GM21825 (cell line): ENCODE measurements at regions not wholly inside any gene's neighbourhood (a gene's known extent, or its start where the extent isn't known, plus 50 kb on each side); places are given as distances from the start of the nearest gene placed in this dataset.
A peak's percentile ranks its signal among the peaks of the same experiment; 100 is the strongest.
"Not testable (repeated sequence)": the region's sequence is repeated elsewhere in the genome, so short reads cannot be mapped to it uniquely, and the experiment has no call there.

Source experiments
- ATAC-seq: cut with Tn5 transposase; IDR thresholded peaks from one replicate; pipeline ENCODE4 v1.9.1; 2021; ENCODE audit warnings: mild to moderate bottlenecking, moderate library complexity; ENCODE audit not compliant: unreplicated experiment

DNA sequence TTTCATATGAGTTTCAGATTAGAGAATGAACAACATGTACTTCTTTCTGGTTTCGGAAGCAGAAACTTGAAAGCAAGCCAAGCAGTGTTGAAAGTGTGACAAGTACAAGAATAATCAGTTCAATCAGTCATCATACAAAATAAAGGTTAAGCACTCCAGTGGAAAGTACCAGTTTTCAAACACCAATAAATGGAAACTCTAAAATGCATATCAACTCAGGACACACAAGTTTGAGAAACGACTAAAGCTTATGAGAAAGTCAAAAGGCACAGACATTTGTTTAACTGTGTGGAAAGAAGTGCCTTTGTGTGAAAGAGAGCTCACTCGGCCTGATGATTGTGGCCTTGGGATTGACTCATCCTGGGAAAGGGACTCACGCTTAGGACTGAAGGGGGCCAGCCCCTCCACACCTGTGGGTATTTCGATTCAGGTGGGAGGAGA lies 60.6 kb upstream of the AKR1C1 start:
- peak; percentile 72 for ATAC-seq

DNA sequence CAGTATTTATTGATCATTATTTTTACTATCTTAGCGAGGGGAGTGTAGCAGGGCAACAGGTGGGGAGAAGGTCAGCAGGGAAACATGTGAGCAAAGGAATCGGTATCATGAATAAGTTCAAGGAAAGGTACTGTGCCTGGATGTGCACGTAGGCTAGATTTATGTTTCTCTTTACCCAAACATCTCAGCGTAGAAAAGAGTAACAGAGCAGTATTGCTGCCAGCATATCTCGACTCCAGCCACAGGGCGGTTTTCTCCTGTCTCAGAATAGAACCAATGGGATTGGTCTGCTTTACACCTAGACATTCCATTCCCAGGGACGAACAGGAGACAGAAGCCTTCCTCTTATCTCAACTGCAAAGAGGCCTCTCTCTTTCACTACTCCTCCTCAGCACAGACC lies 60.1 kb upstream of the AKR1C1 start:
- ATAC-seq = not testable (repeated sequence)

DNA sequence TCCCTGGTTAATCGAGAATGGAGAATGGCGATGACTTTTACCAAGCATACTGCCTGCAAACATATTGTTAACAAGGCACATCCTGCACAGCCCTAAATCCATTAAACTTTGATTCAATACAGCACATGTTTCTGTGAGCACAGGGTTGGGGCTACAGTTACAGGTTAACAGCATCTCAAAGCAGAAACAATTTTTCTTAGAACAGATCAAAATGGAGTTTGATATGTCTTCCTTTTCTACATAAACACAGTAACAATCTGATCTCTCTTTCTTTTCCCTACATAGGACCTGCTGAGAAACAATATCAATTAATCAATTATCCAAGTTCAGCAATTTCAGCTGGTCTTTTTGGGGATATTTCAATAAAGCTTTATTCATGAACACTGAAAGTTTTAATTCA lies 59.5 kb upstream of the AKR1C1 start:
- not testable (repeated sequence) for ATAC-seq

DNA sequence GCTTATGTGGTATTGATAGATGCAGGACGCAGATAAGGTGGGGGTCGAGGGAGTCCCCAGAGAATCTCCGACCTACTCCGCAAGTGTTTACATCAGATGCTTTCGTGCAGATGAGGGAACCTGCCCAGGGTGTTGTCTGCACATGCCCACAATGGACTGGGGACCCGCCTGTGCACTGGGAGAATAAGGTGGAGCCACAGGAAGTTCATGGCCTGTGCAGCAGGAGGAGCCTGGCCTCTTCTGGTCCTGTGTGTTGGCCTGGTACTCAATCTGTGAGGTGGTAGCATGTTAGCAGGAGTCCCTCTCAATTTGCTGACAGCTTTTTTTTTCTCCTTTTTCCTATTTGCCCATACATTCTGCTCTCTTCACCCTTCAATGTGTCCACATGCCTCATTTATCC lies 54.1 kb upstream of the AKR1C1 start:
- ATAC-seq = no peak
